HL-60 (cell line): ENCODE measurements at regions not wholly inside any gene's neighbourhood (a gene's known extent, or its start where the extent isn't known, plus 50 kb on each side); places are given as distances from the start of the nearest gene placed in this dataset.
A peak's percentile ranks its signal among the peaks of the same experiment; 100 is the strongest.

ENCODE experiments used
- DNase-seq, 2 experiments: peaks; one replicate each; pipeline ENCODE4 v3.0.0-alpha.2; 2010 to 2020; ENCODE audit warnings: low read depth in 1 of 2, low spot score in 1 of 2
- H3K27ac ChIP-seq: fragments of 250-450 bp; sonication (Bioruptor Pico); replicated peaks from 2 replicates; pipeline ENCODE4 v1.5.1; 2020; ENCODE audit warnings: mild to moderate bottlenecking, moderate library complexity
- H3K27me3 ChIP-seq: fragments of 250-450 bp; sonication (Bioruptor Pico); 2 replicates; pipeline ENCODE4 v1.5.1; 2021; ENCODE audit warnings: mild to moderate bottlenecking, moderate library complexity; ENCODE audit not compliant: insufficient read depth, poor library complexity, severe bottlenecking
- H3K4me3 ChIP-seq: replicated peaks from 2 replicates; pipeline ENCODE4 v1.5.1; 2011; ENCODE audit warnings: mild to moderate bottlenecking, control low read depth, low read length; ENCODE audit not compliant: insufficient read depth
- GABPA ChIP-seq: IDR thresholded peaks from 2 replicates; pipeline ENCODE4 v1.6.1; 2012; ENCODE audit warnings: low read depth
- POLR2AphosphoS5 ChIP-seq: IDR thresholded peaks from 2 replicates; pipeline ENCODE4 v1.6.1; 2012; ENCODE audit warnings: low read depth
- SPI1 ChIP-seq: IDR thresholded peaks from 2 replicates; pipeline ENCODE4 v1.6.1; 2012; ENCODE audit warnings: low read depth, mild to moderate bottlenecking, borderline replicate concordance
- TF ChIP-seq, protein P1 (sequence below): IDR thresholded peaks from one replicate; pipeline ENCODE4 v1.5.1; 2011; ENCODE audit warnings: low read length, control low read depth, inconsistent platforms; ENCODE audit not compliant: insufficient read depth
- TF ChIP-seq, protein P2 (sequence below): IDR thresholded peaks from 2 replicates; pipeline ENCODE4 v1.6.1; 2012; ENCODE audit warnings: low read depth; ENCODE audit not compliant: insufficient replicate concordance

DNA sequence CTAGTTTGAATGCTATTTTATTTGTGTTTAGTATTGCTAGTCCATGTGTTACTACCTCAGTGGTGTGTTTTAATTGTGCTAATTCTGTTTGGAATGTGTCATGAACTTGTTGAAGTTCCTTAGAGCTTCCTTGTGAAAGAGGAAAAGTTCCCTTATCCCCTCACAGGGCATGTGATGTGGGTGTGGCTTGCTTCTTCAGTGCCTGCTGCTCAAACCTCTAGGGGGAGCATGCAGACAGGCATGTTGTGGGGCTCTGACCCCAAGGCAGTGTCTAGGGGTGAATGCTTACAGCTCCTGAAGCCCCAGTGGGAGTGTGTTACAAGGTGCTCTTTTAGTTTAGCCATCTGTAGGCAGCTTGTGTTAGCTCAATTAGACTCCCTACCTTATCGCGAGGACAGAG is 86.5 kb downstream of the MAGED4 start:
- Histone ChIP-seq H3K4me3 (no peak overlapping the region), H3K27me3 (no peaks in the 10 kb centered on the region), H3K27ac (no peak overlapping the region)
- DNase-seq: no peak
- TF ChIP-seq, protein P1, sequence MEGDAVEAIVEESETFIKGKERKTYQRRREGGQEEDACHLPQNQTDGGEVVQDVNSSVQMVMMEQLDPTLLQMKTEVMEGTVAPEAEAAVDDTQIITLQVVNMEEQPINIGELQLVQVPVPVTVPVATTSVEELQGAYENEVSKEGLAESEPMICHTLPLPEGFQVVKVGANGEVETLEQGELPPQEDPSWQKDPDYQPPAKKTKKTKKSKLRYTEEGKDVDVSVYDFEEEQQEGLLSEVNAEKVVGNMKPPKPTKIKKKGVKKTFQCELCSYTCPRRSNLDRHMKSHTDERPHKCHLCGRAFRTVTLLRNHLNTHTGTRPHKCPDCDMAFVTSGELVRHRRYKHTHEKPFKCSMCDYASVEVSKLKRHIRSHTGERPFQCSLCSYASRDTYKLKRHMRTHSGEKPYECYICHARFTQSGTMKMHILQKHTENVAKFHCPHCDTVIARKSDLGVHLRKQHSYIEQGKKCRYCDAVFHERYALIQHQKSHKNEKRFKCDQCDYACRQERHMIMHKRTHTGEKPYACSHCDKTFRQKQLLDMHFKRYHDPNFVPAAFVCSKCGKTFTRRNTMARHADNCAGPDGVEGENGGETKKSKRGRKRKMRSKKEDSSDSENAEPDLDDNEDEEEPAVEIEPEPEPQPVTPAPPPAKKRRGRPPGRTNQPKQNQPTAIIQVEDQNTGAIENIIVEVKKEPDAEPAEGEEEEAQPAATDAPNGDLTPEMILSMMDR: no peak
- no peak for TF ChIP-seq GABPA
- TF ChIP-seq, protein P2, sequence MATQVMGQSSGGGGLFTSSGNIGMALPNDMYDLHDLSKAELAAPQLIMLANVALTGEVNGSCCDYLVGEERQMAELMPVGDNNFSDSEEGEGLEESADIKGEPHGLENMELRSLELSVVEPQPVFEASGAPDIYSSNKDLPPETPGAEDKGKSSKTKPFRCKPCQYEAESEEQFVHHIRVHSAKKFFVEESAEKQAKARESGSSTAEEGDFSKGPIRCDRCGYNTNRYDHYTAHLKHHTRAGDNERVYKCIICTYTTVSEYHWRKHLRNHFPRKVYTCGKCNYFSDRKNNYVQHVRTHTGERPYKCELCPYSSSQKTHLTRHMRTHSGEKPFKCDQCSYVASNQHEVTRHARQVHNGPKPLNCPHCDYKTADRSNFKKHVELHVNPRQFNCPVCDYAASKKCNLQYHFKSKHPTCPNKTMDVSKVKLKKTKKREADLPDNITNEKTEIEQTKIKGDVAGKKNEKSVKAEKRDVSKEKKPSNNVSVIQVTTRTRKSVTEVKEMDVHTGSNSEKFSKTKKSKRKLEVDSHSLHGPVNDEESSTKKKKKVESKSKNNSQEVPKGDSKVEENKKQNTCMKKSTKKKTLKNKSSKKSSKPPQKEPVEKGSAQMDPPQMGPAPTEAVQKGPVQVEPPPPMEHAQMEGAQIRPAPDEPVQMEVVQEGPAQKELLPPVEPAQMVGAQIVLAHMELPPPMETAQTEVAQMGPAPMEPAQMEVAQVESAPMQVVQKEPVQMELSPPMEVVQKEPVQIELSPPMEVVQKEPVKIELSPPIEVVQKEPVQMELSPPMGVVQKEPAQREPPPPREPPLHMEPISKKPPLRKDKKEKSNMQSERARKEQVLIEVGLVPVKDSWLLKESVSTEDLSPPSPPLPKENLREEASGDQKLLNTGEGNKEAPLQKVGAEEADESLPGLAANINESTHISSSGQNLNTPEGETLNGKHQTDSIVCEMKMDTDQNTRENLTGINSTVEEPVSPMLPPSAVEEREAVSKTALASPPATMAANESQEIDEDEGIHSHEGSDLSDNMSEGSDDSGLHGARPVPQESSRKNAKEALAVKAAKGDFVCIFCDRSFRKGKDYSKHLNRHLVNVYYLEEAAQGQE: no peak
- no peak for TF ChIP-seq POLR2AphosphoS5
- TF ChIP-seq SPI1: no peak

DNA sequence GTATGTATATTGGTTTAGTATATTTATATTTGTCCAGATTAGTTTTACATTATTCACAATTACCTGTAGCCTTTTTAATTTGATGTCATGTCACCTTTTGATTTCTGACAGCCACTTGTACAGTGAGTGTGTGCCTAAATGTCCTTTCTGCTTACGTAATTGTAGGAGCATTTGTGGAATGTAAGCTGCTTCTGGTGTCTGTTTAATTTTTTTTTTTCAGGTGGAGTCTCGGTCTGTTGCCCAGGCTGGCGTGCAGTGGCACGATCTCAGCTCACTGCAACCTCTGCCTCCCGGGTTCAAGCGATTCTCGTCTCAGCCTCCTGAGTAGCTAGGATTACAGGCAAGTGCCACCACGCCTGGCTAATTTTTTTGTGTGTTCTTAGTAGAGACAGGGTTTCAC is 91.2 kb upstream of the XAGE2 start:
- H3K27ac ChIP-seq: no peak overlapping the region
- H3K4me3 ChIP-seq: no peak overlapping the region
- TF ChIP-seq, protein P1: no peak
- TF ChIP-seq POLR2AphosphoS5 (no peak), SPI1 (no peak), GABPA (no peak)
- TF ChIP-seq, protein P2: no peak
- no peaks in the 10 kb centered on the region for H3K27me3 ChIP-seq
- no peak for DNase-seq

DNA sequence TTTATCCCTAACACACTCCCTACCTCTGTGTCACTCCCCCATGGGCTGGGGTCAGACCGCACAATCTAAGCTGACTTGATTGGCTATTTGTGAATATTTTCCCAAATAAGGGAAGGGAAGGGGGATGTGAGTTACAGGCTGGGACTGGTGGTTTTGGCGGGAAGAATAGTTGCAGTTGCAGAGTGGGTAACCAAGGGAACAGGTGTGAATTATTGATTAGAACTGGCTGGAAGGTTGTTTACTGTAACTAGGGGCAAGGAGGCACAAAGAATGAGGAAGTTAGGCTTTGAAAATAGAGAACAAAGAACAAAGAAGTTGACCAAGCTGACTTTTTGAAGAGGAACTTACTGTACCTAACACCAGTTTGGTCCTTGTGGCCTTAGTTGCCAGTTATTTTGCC is 88.0 kb upstream of the XAGE2 start:
- Histone ChIP-seq H3K4me3 (no peak overlapping the region), H3K27me3 (no peaks in the 10 kb centered on the region), H3K27ac (peak overlapping the region; percentile 71)
- TF ChIP-seq SPI1 (no peak; the same call in 1 of the 2 replicates), GABPA (no peak), POLR2AphosphoS5 (no peak)
- TF ChIP-seq, protein P1: no peak
- TF ChIP-seq, protein P2: no peak
- peak in 1 of 2 experiments; percentile 42 for DNase-seq
